H9 (cell line): ENCODE measurements at regions not wholly inside any gene's neighbourhood (a gene's known extent, or its start where the extent isn't known, plus 50 kb on each side); places are given as distances from the start of the nearest gene placed in this dataset.

Source experiments
- DNase-seq: peaks from one replicate; pipeline ENCODE4 v3.0.0-alpha.2; 2017
- H2AFZ ChIP-seq: one replicate; pipeline ENCODE4 v1.6.1; 2013; ENCODE audit warnings: mild to moderate bottlenecking, low read length, control low read depth, moderate library complexity
- H2AK5ac ChIP-seq: 2 replicates; pipeline ENCODE4 v1.6.1; 2013; ENCODE audit warnings: low read length, control low read depth, mixed read lengths; ENCODE audit not compliant: insufficient read length
- H2BK120ac ChIP-seq: one replicate; pipeline ENCODE4 v1.6.1; 2013; ENCODE audit warnings: low read depth, mild to moderate bottlenecking, low read length, control low read depth, inconsistent platforms; ENCODE audit not compliant: poor library complexity, severe bottlenecking
- H2BK12ac ChIP-seq: 2 replicates; pipeline ENCODE4 v1.6.1; 2013; ENCODE audit warnings: low read length, control low read depth, mixed read lengths, low read depth; ENCODE audit not compliant: insufficient read length
- H2BK15ac ChIP-seq: 2 replicates; pipeline ENCODE4 v1.6.1; 2013; ENCODE audit warnings: low read depth, low read length, control low read depth
- H2BK20ac ChIP-seq: one replicate; pipeline ENCODE4 v1.6.1; 2013; ENCODE audit warnings: low read depth, mild to moderate bottlenecking, low read length, control low read depth, inconsistent platforms; ENCODE audit not compliant: poor library complexity, severe bottlenecking
- H2BK5ac ChIP-seq: 2 replicates; pipeline ENCODE4 v1.6.1; 2013; ENCODE audit warnings: low read length, control low read depth, mixed read lengths; ENCODE audit not compliant: insufficient read length
- H3K14ac ChIP-seq: 2 replicates; pipeline ENCODE4 v1.6.1; 2013; ENCODE audit warnings: low read length, control low read depth; ENCODE audit not compliant: insufficient read depth
- H3K18ac ChIP-seq: 2 replicates; pipeline ENCODE4 v1.6.1; 2013; ENCODE audit warnings: low read depth, mild to moderate bottlenecking, mixed read lengths, low read length, control low read depth; ENCODE audit not compliant: insufficient read length
- H3K23ac ChIP-seq: 2 replicates; pipeline ENCODE4 v1.6.1; 2013; ENCODE audit warnings: low read length, control low read depth, mixed read lengths, low read depth; ENCODE audit not compliant: insufficient read length
- H3K23me2 ChIP-seq: 2 replicates; pipeline ENCODE4 v1.6.1; 2013; ENCODE audit warnings: low read depth, mild to moderate bottlenecking, mixed read lengths, low read length, control low read depth; ENCODE audit not compliant: insufficient read length, poor library complexity, severe bottlenecking
- H3K27ac ChIP-seq: 2 replicates; pipeline ENCODE4 v1.5.1; 2013; ENCODE audit warnings: low read length, control low read depth, mixed read lengths, low read depth; ENCODE audit not compliant: insufficient read length
- H3K27me3 ChIP-seq: 2 replicates; pipeline ENCODE4 v1.6.1; 2013; ENCODE audit warnings: low read length, control low read depth, inconsistent platforms; ENCODE audit not compliant: insufficient read depth
- H3K4ac ChIP-seq: 2 replicates; pipeline ENCODE4 v1.6.1; 2013; ENCODE audit warnings: low read depth, mild to moderate bottlenecking, control low read depth, inconsistent platforms, low read length, moderate library complexity
- H3K4me1 ChIP-seq: 2 replicates; pipeline ENCODE4 v1.6.1; 2013; ENCODE audit warnings: low read length, control low read depth, inconsistent platforms; ENCODE audit not compliant: insufficient read depth
- H3K4me2 ChIP-seq: 2 replicates; pipeline ENCODE4 v1.6.1; 2013; ENCODE audit warnings: low read length, control low read depth, mixed read lengths; ENCODE audit not compliant: insufficient read length, insufficient read depth
- H3K56ac ChIP-seq: 2 replicates; pipeline ENCODE4 v1.6.1; 2013; ENCODE audit warnings: low read depth, mild to moderate bottlenecking, mixed read lengths, low read length, control low read depth; ENCODE audit not compliant: insufficient read length
- H3K79me1 ChIP-seq: 2 replicates; pipeline ENCODE4 v1.6.1; 2013; ENCODE audit warnings: low read depth, mild to moderate bottlenecking, moderate library complexity, low read length, control low read depth, inconsistent platforms; ENCODE audit not compliant: insufficient read depth, poor library complexity, severe bottlenecking
- H3K79me2 ChIP-seq: 2 replicates; pipeline ENCODE4 v1.6.1; 2013; ENCODE audit warnings: low read length, control low read depth, inconsistent platforms; ENCODE audit not compliant: insufficient read depth
- H3K9ac ChIP-seq: 2 replicates; pipeline ENCODE4 v1.6.1; 2013; ENCODE audit warnings: low read length, control low read depth, mixed read lengths; ENCODE audit not compliant: insufficient read length; ENCODE audit errors: extremely low read depth
- H3K9me3 ChIP-seq: one replicate; pipeline ENCODE4 v1.6.1; 2013; ENCODE audit warnings: low read depth, low read length, inconsistent platforms; ENCODE audit not compliant: control insufficient read depth
- H3T11ph ChIP-seq: one replicate; pipeline ENCODE4 v1.6.1; 2013; ENCODE audit warnings: mild to moderate bottlenecking, low read length, control low read depth, inconsistent platforms
- H4K20me1 ChIP-seq: one replicate; pipeline ENCODE4 v1.6.1; 2013; ENCODE audit not compliant: control insufficient read depth, insufficient read length, insufficient read depth
- H4K5ac ChIP-seq: 2 replicates; pipeline ENCODE4 v1.6.1; 2013; ENCODE audit warnings: low read depth, mild to moderate bottlenecking, mixed read lengths, low read length, control low read depth; ENCODE audit not compliant: insufficient read length
- H4K8ac ChIP-seq: replicated peaks from 2 replicates; pipeline ENCODE4 v1.6.1; 2013; ENCODE audit warnings: low read length, control low read depth, mixed read lengths, low read depth; ENCODE audit not compliant: insufficient read length
- H4K91ac ChIP-seq: 2 replicates; pipeline ENCODE4 v1.6.1; 2013; ENCODE audit warnings: low read depth, mild to moderate bottlenecking, moderate library complexity, mixed read lengths, low read length, control low read depth; ENCODE audit not compliant: insufficient read length
- H3K27ac Mint-ChIP-seq, 3 experiments: 2 replicates in 2 of 3; 3 replicates in 1 of 3; pipeline ENCODE4 v1.8.0; 2020 to 2021; ENCODE audit warnings: mixed read lengths in 3 of 3, mild to moderate bottlenecking in 1 of 3, moderate library complexity in 1 of 3
- H3K27me3 Mint-ChIP-seq: 2 replicates; pipeline ENCODE4 v1.8.0; 2021; ENCODE audit warnings: low read depth, mild to moderate bottlenecking, moderate library complexity, mixed read lengths
- H3K36me3 Mint-ChIP-seq, 3 experiments: 2 replicates in 2 of 3; 3 replicates in 1 of 3; pipeline ENCODE4 v1.8.0; 2020 to 2021; ENCODE audit warnings: low read depth in 3 of 3, mixed read lengths in 3 of 3; ENCODE audit not compliant: insufficient read depth in 1 of 3
- H3K4me1 Mint-ChIP-seq, 2 experiments: 2 replicates each; pipeline ENCODE4 v1.8.0; 2020; ENCODE audit warnings: mixed read lengths in 2 of 2
- H3K4me3 Mint-ChIP-seq, 2 experiments: 2 replicates in 1 of 2; 3 replicates in 1 of 2; pipeline ENCODE4 v1.8.0; 2020 to 2021; ENCODE audit warnings: mild to moderate bottlenecking in 2 of 2, mixed read lengths in 2 of 2, moderate library complexity in 1 of 2
- H3K9me3 Mint-ChIP-seq, 2 experiments: 2 replicates in 1 of 2; 3 replicates in 1 of 2; pipeline ENCODE4 v1.8.0; 2020; ENCODE audit warnings: mild to moderate bottlenecking in 2 of 2, mixed read lengths in 2 of 2, moderate library complexity in 1 of 2
- CTCF ChIP-seq: fragments of 200-600 bp; sonication (generic); conservative IDR thresholded peaks from 3 replicates; pipeline ENCODE4 v1.8.0; 2021; ENCODE audit warnings: antibody characterized with exemption, mild to moderate bottlenecking
- WGBS: extraction: QIAGEN DNeasy Blood & Tissue Kit; methylation state at CpG from one replicate; pipeline ENCODE4 v1.1.7; 2013; ENCODE audit warnings: missing lambda C conversion rate, low lambda C conversion rate, mixed read lengths; ENCODE audit not compliant: insufficient read length; ENCODE audit errors: extremely low coverage; 5-methylcytosine and 5-hydroxymethylcytosine counted together

GRCh38 chr21:19458295-19458694 lies 1054.7 kb upstream of the TMPRSS15 start:
- Mint-ChIP-seq H3K4me3 (no peak overlapping the region), H3K27ac (no peak overlapping the region), H3K36me3 (peaks cover 0 to 2% (median 0%) of the 10 kb centered on the region in 3 experiments; a peak in 2 of 7 replicates), H3K27me3 (no peaks in the 10 kb centered on the region), H3K9me3 (peaks cover 0 to 2% of the 10 kb centered on the region in 2 experiments; a peak in 2 of 5 replicates), H3K4me1 (peaks cover 11% of the 10 kb centered on the region in 2 experiments)
- H3K9me3 ChIP-seq = no peaks in the 10 kb centered on the region
- no peak overlapping the region for H4K8ac ChIP-seq
- TF ChIP-seq CTCF = no peak
- H3K27ac ChIP-seq = no peak overlapping the region
- no peak overlapping the region for H3K23ac ChIP-seq
- H3K9ac ChIP-seq = no peak overlapping the region
- H3K27me3 ChIP-seq = no peaks in the 10 kb centered on the region; the same call in 1 of the 2 replicates
- H2AFZ ChIP-seq = no peak overlapping the region
- no peak overlapping the region for H3K4me2 ChIP-seq
- H2BK15ac ChIP-seq = no peak overlapping the region
- no peaks in the 10 kb centered on the region for H3K79me2 ChIP-seq
- no peaks in the 10 kb centered on the region for H3K79me1 ChIP-seq
- no CpG with 5 or more reads among the region's 1 CpG for WGBS
- H3K23me2 ChIP-seq = no peaks in the 10 kb centered on the region
- no peak overlapping the region for H4K91ac ChIP-seq
- no peak overlapping the region for H2BK20ac ChIP-seq
- H2AK5ac ChIP-seq = no peak overlapping the region
- no peak overlapping the region for H3K14ac ChIP-seq
- DNase-seq = no peak
- no peak overlapping the region for H2BK12ac ChIP-seq
- H2BK5ac ChIP-seq = no peak overlapping the region
- no peak overlapping the region for H4K5ac ChIP-seq
- no peak overlapping the region for H3K18ac ChIP-seq
- H3T11ph ChIP-seq = no peak overlapping the region
- no peak overlapping the region for H2BK120ac ChIP-seq
- H3K56ac ChIP-seq = no peak overlapping the region
- no peaks in the 10 kb centered on the region for H3K4me1 ChIP-seq
- no peaks in the 10 kb centered on the region for H4K20me1 ChIP-seq
- H3K4ac ChIP-seq = no peak overlapping the region
